GM19395 (cell line): ENCODE measurements at regions not wholly inside any gene's neighbourhood (a gene's known extent, or its start where the extent isn't known, plus 50 kb on each side); places are given as distances from the start of the nearest gene placed in this dataset.

ENCODE experiments used
- ATAC-seq: cut with Tn5 transposase; IDR thresholded peaks from one replicate; pipeline ENCODE4 v1.9.1; 2021; ENCODE audit warnings: mild to moderate bottlenecking, moderate library complexity; ENCODE audit not compliant: unreplicated experiment

DNA sequence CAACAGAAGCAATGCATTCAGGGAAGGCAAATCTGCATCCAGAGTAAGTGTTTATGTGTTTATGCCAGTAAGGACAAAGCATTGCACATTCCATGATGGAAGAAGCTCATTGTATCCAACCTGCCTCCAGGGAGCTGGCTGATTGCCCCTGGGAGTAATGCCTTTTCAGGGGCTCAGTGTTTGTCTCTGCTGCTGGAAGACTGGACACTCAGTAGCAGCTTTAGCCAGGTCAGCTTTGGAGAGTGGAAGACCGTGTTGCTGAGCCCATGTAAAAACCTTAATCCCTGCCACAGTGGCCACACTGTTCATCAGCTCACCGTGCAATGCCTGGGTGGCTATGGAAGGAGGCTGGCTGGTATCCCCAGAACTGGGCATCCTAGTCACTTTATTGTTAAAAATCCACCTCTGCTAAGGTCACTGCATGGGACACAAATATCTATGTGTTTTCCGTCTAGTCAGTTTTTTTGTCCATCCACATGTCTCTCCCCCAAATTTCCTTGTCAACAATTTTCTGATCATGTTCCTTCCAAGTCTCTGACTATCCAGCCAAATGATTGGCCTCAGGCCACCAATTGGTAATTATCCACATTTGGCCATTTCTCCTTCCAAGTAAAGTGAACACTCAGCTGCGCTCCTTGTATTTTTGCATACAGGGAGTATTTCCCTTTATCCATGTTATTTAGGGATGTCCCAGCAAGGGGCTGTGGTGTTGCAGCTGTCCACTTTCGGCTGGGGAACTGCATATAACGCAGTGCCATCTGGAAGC is 2044.5 kb upstream of the AGA start:
- no peak for ATAC-seq

DNA sequence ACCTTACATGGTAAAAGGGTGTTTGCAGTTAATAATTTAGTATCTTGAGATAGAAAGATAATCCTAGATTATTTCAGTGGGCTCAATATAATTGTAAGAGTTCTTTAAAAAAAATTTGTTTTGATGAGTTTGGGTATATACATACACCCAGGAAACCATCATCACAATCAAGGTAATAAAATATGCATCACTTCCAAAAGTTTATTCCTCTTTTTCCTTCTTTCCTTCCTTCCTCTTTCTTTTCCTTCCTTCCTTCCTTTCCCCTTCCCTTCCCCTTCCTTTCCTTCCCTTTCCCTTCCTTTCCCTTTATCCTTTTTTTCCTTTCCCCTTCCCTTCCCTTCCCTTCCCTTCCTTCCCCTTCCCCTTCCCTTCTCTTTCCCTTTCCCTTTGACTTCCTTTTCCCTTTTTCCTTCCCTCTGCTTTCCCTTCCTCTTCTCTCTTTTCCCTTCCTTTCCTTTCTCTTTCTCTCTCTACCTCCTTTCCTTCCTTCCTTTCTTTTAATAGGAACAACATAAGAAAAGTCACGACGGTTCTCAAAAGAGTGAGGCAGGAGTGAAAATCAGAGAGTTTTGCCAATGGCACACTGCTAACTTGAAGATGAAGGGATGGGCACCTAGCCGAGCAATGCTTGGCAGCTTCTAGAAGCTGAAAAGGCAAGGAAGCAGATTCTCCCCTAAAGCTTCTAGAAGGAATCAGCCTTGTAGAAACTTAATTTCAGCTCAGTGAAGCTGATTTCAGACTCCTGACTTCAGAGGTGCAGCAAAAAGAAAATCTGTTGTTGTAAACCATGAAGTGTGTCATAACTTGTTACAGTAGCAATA is 2050.2 kb upstream of the AGA start:
- ATAC-seq: no peak

DNA sequence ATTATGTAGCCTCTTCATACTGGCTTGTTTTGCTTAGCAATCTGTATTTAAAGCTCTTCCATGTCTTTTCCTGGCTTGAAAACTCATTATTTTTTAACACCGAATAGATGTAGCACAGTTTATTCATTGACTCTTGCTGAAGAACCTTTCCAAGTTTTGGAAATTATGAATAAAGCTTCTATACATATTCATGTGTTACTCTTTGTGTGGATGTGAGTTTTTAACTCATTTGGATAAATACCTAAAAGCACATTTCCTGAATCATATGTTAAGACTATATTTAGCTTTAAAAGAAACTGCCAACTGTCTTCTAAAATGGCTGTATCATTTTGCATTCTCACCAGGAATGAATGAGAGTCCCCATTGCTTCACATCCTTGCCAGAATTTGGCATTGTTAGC is 2061.7 kb upstream of the AGA start:
- ATAC-seq: no peak

DNA sequence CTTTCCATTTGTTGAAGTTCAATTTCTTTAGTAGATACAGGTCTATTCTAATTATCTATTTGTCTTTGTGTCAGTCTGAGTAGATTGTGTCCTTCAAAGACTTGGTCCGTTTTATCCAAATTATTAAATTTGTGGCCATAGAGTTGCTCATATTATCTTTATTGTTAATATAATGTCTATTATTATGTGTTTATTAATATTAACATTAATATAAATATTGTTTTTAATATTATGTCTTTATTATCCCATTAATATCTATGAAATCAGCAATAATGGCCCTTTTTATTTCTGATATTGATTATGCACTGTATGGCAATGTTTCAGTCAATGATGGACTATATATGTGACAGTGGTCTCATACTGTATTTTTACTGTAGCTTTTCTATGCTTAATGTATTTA is 2067.3 kb upstream of the AGA start:
- no peak for ATAC-seq

DNA sequence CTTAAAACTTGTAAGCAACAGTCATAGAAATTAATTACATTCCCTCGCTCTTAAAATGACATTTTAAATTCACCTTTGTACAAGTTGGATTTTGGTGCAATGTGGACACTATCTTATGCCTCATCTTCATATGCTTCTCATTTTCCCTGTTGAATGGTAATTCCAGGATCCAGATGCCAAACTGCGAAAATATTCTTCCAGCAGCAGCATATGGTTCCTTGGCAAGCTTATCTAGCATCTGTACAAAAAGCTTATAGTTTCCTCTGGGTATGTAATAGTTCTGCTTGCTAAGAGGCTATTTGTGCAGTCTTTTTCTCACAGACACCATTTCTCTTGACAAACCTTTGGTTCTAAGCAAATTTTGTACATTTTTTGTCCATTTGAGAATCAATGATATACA is 2079.7 kb upstream of the AGA start:
- ATAC-seq: no peak

DNA sequence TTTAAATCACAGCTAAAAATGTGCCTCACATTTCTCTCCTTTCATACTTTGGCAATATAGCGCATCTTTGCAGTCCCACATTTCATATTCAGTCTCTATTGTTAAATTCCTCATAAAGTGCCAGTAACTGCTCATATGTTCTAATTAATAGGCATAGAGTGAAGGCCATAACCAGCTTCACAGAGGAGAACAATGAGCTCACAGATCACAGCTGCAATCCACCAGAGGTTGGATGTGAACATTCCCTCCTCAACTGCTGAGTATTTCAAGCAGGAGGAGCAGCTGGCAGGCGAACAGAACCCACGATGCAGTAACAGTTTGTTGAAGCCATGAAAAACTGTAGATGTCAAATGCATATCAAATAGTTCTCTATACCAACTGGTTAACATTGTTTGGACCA is 2088.7 kb upstream of the AGA start:
- no peak for ATAC-seq

DNA sequence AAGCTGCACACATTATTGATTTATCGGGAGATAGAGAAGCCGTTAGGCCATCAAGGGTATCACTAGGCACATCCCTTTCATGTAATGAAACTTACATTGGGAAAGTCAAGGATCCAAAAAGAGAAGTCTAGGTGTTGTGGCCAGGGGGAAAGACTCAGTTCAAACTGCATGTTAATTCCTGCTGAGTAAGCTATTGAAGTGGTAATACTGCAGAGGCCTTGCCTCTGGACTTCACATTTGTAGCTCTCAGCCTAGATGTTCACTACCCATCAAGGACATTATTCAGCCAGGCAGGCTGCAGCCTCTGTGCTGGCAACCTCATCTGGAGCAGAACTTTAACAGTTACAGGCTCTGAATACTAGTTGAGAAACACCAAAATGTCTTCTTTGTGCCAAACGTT is 2094.5 kb upstream of the AGA start:
- no peak for ATAC-seq

DNA sequence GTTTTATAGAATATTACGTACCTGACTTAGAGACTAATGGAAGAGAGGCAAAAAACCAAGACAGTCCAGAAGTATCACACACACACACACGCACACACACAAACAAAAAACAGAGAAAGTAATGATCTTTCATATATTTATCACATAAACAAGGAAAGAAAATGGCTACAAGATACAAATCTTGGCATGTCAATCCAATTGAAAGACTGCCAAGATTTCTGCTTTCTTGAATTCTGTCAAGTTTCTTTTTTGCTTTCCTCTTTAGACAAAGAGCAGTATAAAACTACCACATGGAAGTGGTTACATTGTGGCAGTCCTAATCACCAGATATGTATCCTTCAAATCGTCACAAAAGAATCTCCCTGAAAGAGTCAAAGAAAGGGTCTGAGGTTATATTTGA is 2097.4 kb upstream of the AGA start:
- no peak for ATAC-seq

DNA sequence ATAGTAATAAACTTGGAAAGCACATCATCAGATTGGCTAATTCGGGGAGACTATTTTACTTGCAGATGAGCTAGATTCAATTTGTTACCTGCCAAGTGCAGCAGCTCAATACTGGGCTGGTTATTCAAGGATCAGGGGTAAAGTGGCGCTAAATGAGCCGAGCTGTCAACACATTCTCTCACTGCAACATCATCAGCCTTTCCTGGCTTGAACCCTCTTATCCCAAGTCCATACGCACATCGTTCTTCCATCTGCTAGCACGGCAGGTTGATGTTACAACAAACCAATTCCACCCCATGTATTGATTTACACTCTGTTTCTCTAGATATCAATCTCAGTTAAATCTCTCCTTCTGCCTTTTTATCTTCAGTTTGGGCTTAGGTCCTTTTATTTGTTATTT is 2101.5 kb upstream of the AGA start:
- ATAC-seq: no peak

DNA sequence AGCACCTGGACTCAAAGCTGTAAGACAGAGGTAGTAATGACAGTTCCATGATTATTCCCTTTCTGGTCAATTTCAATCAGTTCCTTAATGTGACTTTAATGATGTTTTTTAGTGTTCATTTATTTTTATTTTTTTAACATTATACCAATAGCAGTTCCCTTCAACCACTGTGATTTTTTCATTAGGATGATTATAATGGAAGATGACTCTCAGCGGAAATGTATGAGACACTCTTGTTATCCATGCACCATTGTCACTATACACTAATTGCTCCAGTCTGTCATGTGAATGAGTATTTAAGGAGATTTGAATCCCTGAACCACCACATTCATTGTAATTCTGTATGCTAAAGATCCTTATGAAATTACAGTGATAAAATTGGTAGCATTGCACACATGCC is 2102.3 kb upstream of the AGA start:
- ATAC-seq: no peak

DNA sequence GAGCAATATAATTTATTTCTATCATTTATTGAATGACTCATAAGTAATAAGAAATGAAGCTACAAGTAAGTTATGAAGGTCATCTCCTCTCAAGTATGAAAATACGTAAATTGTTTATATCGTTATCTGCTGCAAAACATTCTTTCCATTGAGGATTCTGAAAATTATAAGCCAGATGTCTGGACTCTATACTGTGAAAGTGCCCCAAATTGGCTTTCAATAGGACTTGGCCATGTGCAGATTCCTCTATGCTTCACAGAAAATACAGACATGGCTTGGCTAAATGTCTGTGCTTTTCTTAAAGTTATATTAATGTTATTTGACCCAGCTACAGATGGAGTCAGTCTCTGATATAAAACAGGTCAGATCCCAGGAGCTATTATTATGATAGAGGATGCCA is 2109.9 kb upstream of the AGA start:
- ATAC-seq: no peak

DNA sequence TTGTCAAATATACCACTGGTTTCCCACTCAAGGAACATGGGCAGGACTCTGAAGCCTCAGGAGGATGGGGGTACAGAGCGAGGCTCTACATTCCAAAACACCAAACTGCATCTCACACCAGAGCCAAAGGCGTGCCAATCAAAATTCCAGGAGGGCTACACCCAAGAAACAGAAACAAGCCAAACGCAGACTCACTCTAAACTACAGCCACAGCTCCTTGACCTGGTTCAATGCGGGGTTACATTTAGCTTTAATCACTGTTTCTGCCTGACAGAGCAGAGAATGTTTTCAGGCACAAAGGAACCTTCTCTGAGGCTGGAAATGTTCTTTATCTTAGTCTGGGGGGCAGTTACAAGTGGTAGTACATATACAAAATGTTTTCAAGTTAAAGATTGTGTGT is 2121.5 kb upstream of the AGA start:
- ATAC-seq: no peak

DNA sequence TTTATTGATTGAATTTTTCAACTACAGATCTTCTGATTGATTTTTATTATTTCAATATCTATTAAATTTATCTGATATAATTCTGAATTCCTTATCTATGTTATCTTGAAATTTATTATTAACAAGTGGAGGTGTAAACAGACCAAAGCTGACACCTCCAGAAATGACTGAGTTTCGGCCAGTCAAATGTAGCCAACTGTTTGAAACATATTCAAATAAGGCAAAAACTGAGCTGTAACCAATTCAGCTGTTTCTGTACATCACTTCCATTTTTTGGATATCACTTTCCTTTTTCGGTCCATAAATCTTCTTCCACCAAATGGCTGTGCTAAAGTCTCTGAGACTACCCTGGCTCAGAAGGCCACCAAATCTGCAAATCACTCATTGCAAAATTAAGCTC is 2127.3 kb upstream of the AGA start:
- no peak for ATAC-seq

DNA sequence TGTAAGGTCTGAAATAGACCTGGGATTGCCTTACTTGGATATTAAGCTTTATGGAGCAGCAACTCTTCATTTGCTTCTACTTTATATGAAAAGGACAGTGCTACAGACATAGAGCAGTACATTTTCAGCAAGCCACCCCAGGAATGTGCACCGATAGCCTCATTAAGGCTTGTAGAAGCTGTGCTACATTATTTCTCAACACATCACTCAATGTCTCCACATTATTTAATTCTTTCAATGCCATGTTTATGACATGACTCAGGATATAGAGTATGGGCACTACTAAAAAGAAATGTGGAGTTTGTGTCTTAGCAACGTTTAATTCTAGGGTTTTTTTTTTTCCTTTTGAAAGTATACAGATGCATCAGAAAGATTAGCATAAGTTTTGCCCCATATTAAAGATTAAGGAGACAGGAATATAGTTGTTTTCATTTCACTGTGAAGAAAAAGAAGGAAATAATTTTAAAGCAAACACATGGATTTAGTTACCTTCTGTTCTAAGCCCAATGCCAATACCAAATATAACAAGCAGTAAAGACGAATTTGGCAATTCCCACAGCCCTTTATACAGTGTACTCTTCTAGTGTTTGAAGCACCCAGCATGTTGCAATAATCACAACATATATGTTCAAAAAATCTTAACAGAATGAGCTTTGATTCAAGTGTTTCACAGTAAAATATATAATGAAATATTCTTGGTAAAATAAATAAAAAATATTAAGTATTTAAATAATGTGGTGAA is 2140.1 kb upstream of the AGA start:
- no peak for ATAC-seq

DNA sequence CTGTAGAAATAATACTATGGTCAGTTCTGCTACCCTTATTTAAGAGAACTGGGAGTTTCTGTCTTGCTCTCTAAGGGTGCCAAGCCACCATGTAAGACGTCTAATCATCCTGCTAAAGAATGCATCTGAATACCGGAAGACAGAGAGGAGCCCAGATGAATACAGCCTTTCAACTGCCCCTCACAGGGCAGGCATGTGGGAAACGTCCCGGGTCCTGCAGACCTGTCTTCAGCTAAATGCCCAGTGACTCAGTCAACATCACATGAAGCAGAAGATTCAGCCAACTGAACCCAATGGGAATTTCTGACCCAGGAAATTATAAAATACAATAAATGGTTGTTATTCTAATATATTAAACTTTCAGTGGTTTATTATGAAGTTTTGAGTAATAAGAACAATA is 2141.0 kb upstream of the AGA start:
- ATAC-seq: no peak

DNA sequence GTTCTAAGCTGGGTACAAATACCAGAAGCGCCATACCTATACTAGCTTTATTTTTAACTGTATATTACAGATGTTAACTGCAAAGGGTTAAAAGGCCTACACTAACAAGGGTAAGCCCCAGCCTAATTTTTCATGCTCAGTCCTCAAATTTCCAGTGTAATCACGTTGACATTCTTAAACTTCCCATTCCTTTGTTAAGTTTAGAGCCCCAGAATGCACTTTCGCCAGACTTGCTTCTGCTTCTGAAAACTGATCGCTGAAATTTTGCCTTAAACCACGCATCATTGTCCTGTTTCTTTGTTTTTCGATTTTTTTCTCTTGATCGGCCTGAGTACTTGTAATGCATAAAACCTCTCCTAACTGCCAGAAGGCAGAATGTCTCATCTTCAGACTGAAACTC is 2141.9 kb upstream of the AGA start:
- ATAC-seq: no peak

DNA sequence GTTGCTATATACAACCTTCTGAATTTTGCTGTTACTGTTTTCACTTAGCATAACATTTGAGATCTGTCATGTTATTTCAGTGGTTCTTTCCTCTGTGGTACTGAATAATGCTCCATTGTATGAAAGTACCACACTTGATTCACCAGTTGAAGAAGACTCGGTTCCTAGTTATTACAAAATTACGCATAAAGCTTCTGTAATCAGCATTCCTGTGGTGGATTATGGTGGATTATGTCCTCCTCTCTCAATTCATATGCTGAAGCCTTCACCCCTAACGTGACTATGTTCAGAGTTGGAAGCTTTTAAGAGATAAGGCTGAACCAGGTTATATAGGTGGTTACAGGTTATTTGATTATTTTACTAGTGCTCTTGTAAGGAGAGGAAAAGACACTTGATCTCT is 2143.5 kb upstream of the AGA start:
- ATAC-seq: no peak

DNA sequence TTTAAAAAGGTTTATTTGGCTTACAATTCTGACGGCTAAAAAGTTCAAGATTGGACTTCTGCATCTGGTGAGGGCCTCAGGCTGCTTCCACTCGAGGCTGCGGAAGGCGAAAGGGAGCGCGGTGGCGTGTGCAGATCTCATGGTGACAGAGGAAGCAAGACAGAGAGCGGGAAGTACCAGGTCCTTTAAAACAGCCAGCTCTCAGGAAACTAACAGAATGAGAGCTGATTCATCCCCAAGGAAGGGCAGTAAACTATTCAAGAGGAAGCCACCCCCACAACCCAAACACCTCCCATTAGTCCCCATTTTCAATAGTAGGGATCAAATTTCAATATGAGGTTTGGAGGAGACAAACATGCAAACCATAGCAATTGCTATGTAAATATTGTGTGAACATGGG is 2144.2 kb upstream of the AGA start:
- no peak for ATAC-seq

DNA sequence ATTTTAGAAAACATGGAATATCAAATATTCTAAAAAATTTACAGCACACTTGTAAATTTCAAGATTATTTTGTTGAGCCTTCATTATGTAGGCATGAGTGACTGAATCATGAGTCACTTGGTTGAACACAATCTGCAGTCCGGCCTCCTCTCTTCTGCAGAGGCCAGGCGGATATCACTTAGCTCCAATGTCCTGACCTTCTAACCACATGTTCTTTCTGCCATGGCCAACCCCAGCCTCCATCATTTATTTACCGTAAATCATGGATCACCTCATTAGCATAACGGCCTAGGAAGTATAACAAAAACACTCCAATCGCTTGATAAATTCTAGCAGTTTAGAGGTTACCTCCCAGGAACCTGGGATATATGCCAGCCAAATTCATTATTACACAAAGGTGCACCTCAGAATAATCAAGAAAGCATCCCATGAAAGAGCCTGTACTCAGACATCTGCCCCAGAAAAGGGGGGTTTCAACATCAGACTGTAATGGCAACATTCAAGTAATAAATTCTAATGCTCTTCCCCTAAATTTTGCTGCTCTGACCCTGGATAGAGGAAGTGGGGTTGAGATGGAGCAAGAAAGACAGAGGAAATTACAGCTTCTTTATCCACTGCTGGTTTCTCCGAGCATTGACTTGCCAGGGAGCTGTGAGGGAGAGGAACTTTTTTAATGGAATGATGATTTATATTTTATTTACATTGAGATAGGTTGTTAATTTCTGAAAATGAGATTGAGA is 2153.6 kb upstream of the AGA start:
- no peak for ATAC-seq

DNA sequence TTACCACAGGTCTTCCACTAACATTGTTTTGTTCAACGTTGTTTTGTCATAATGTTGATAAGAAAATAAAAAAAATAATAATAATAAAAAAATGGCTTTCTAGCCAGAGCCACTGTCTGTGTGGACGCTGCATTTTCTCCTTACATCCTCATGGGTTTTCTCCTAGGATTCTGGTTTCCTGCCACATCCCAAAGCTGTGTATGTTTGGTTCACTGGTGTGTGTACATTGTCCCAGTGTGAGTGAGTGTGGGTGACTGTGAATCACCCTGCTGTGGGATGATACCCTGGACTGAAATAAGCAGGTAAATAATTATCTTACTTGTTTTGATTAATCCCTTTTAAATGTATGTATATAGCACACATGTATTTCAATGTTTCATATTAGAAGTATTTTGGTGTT is 2154.4 kb upstream of the AGA start:
- no peak for ATAC-seq

DNA sequence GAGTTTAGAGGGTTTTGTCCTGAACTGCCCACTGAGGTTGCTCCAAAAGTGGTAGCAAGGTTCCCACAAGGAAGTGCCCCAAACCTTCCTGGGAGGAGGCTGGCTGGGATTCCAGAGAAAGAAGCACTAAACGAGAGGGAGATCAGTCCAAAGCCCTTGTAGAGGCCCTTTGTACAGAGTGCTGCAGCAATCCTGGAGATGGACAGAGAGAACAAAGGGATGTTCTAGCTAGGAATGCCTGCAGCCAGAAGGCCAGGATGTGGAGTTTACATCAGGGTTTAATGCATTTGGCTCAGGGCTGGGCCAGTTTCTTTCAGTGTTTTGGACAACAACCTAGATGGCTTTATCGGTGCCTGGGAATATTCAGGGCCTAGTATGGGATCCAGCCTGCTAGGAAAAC is 2155.1 kb upstream of the AGA start:
- ATAC-seq: no peak
